HG03521 (cell line): ENCODE measurements at regions not wholly inside any gene's neighbourhood (a gene's known extent, or its start where the extent isn't known, plus 50 kb on each side); places are given as distances from the start of the nearest gene placed in this dataset.
"Not testable (repeated sequence)": the region's sequence is repeated elsewhere in the genome, so short reads cannot be mapped to it uniquely, and the experiment has no call there.

ENCODE experiments used
- ATAC-seq: cut with Tn5 transposase; IDR thresholded peaks from one replicate; pipeline ENCODE4 v1.9.1; 2021; ENCODE audit warnings: mild to moderate bottlenecking, moderate library complexity; ENCODE audit not compliant: unreplicated experiment

- no peak for ATAC-seq
Observed at GRCh38 chr10:2076528-2076927, 339.2 kb upstream of the ADARB2 start.

- ATAC-seq = no peak
Observed at GRCh38 chr10:2067015-2067414, 329.7 kb upstream of the ADARB2 start.

- ATAC-seq = no peak
Observed at GRCh38 chr10:2054728-2055127, 317.4 kb upstream of the ADARB2 start.

- ATAC-seq = no peak
Observed at GRCh38 chr10:2053805-2054204, 316.5 kb upstream of the ADARB2 start.

- no peak for ATAC-seq
Observed at GRCh38 chr10:2051108-2051507, 313.8 kb upstream of the ADARB2 start.

GRCh38 chr10:2049560-2049959, 312.2 kb upstream of the ADARB2 start:
- ATAC-seq = no peak

- ATAC-seq = no peak
Observed at GRCh38 chr10:2048337-2048973, 311.1 kb upstream of the ADARB2 start.

- ATAC-seq = no peak
Observed at GRCh38 chr10:2047679-2048078, 310.4 kb upstream of the ADARB2 start.

GRCh38 chr10:2043379-2043778, 306.1 kb upstream of the ADARB2 start:
- no peak for ATAC-seq

- no peak for ATAC-seq
Observed at GRCh38 chr10:2038036-2038435, 300.7 kb upstream of the ADARB2 start.

GRCh38 chr10:2037246-2037645, 299.9 kb upstream of the ADARB2 start:
- ATAC-seq = no peak

GRCh38 chr10:2036209-2036608, 298.9 kb upstream of the ADARB2 start:
- ATAC-seq = no peak

- no peak for ATAC-seq
Observed at GRCh38 chr10:2030046-2030445, 292.7 kb upstream of the ADARB2 start.

GRCh38 chr10:2026936-2027335, 289.6 kb upstream of the ADARB2 start:
- ATAC-seq = no peak

- ATAC-seq = not testable (repeated sequence)
Observed at GRCh38 chr10:2024750-2025149, 287.4 kb upstream of the ADARB2 start.

- no peak for ATAC-seq
Observed at GRCh38 chr10:2023687-2024086, 286.4 kb upstream of the ADARB2 start.

- ATAC-seq = no peak
Observed at GRCh38 chr10:2022401-2022800, 285.1 kb upstream of the ADARB2 start.

GRCh38 chr10:2020836-2021235, 283.5 kb upstream of the ADARB2 start:
- no peak for ATAC-seq

GRCh38 chr10:2019803-2020202, 282.5 kb upstream of the ADARB2 start:
- ATAC-seq = no peak

GRCh38 chr10:2019281-2019680, 282.0 kb upstream of the ADARB2 start:
- ATAC-seq = no peak

- no peak for ATAC-seq
Observed at GRCh38 chr10:2014541-2014940, 277.2 kb upstream of the ADARB2 start.

GRCh38 chr10:2012209-2012608, 274.9 kb upstream of the ADARB2 start:
- no peak for ATAC-seq

GRCh38 chr10:2011106-2011716, 273.9 kb upstream of the ADARB2 start:
- no peak for ATAC-seq
